Stimulated activated CD4-positive, alpha-beta T cell treated with anti-CD3 and anti-CD28 coated beads, Interleukin-15, amount 100 ng/mL, for 48 hours (primary cell): ENCODE measurements at regions not wholly inside any gene's neighbourhood (a gene's known extent, or its start where the extent isn't known, plus 50 kb on each side); places are given as distances from the start of the nearest gene placed in this dataset.
"Not testable (repeated sequence)": the region's sequence is repeated elsewhere in the genome, so short reads cannot be mapped to it uniquely, and the experiment has no call there.

Experiments used
- DNase-seq, 2 donors: peaks; one replicate each; pipeline ENCODE4 v3.0.0-alpha.2; 2020; ENCODE audit warnings: low read depth in 2 of 2

GRCh38 chr16:88128556-88128955, 177.3 kb downstream of the BANP start:
- DNase-seq: no peak

- DNase-seq: not testable (repeated sequence)
Measured at GRCh38 chr16:88129133-88129532, 177.9 kb downstream of the BANP start.

- no peak for DNase-seq
Measured at GRCh38 chr16:88130016-88130415, 178.8 kb downstream of the BANP start.

- no peak for DNase-seq
Measured at GRCh38 chr16:88130681-88131080, 179.4 kb downstream of the BANP start.

- no peak for DNase-seq
Measured at GRCh38 chr16:88131256-88131655, 180.0 kb downstream of the BANP start.

GRCh38 chr16:88131966-88132365, 180.7 kb downstream of the BANP start:
- DNase-seq: no peak

GRCh38 chr16:88132836-88133506, 181.7 kb downstream of the BANP start:
- DNase-seq: no peak

GRCh38 chr16:88133507-88133843, 182.2 kb downstream of the BANP start:
- DNase-seq: no peak

- not testable (repeated sequence) for DNase-seq
Measured at GRCh38 chr16:88134172-88134898, 183.1 kb downstream of the BANP start.

GRCh38 chr16:88134899-88135682, 183.9 kb downstream of the BANP start:
- DNase-seq: not testable (repeated sequence)

- not testable (repeated sequence) for DNase-seq
Measured at GRCh38 chr16:88136211-88136713, 185.0 kb downstream of the BANP start.

GRCh38 chr16:88136939-88137338, 185.7 kb downstream of the BANP start:
- DNase-seq: not testable (repeated sequence)

GRCh38 chr16:88139141-88139540, 187.9 kb downstream of the BANP start:
- DNase-seq: not testable (repeated sequence)

GRCh38 chr16:88140195-88140594, 189.0 kb downstream of the BANP start:
- DNase-seq: not testable (repeated sequence)

GRCh38 chr16:88141580-88141979, 190.3 kb downstream of the BANP start:
- no peak for DNase-seq

- DNase-seq: not testable (repeated sequence)
Measured at GRCh38 chr16:88142056-88142935, 191.1 kb downstream of the BANP start.

- not testable (repeated sequence) for DNase-seq
Measured at GRCh38 chr16:88143122-88144027, 192.1 kb downstream of the BANP start.

- DNase-seq: no peak
Measured at GRCh38 chr16:88144028-88144511, 192.8 kb downstream of the BANP start.

GRCh38 chr16:88145376-88145775, 194.1 kb downstream of the BANP start:
- not testable (repeated sequence) for DNase-seq

- DNase-seq: not testable (repeated sequence)
Measured at GRCh38 chr16:88145824-88146405, 194.7 kb downstream of the BANP start.
